ENCODE measurements at regions not wholly inside any gene's neighbourhood (a gene's known extent, or its start where the extent isn't known, plus 50 kb on each side); places are given as distances from the start of the nearest gene placed in this dataset.
"Not testable (repeated sequence)": the region's sequence is repeated elsewhere in the genome, so short reads cannot be mapped to it uniquely, and the experiment has no call there.

- DNase-seq, result no peak
These were observed 721.2 kb upstream of the COX7C start for GRCh38 chr5:85896514-85896913.

DNA sequence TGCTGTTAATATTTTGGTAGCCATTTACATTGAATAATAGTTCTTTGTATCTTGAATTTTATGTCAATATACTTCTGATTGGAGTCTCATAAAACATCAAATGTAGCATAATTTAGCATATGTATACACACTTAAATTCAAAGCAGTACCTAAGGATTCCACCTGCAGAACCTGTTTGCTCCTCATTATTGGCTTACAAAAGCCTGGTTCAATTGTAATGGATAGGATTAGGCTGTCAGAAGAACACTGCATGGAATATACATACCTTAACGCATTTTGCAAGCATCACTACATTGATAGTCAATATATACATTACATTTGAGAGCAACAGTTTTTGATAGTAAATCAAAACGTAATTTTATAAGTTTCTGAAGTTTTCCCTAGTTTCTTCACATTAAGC lies 711.3 kb upstream of the COX7C start:
- DNase-seq, result no peak

DNA sequence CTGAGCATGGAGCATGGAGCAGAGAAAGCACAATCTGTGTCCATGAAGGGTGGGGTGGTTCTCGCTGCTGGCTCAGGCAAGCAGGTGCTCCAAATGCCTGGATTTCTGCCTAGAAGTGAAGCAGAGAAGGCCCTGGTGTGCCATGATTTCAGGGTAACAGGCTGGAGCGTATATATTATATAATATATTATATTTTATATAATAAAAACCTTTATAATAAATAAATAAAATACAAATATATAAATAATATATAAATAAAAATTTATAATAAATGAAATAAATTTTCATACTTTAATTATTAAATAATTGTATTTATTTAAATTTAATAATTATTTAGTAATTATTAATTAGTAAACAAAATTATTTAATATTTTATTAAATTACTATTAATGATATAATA lies 707.4 kb upstream of the COX7C start:
- no peak for DNase-seq

DNA sequence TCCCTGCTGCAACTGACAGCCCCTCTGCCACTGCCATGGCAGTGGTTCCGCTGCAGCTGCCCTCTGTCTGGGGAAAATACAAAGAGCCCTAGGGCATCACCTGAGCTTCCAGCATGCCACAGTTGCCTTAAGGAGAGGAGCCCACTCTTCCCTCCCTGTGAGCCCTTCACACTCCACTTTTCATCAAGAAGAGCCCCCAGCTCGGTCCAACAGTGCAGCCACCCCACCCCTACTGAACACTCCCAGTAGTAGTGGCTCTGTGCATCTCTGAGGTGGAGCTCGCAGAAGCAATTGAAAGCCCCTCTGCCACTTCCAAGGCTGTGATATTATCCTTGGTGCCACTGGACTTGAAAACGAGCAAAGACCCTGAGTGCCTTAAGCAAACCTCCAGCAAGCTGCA lies 696.8 kb upstream of the COX7C start:
- no peak for DNase-seq

DNA sequence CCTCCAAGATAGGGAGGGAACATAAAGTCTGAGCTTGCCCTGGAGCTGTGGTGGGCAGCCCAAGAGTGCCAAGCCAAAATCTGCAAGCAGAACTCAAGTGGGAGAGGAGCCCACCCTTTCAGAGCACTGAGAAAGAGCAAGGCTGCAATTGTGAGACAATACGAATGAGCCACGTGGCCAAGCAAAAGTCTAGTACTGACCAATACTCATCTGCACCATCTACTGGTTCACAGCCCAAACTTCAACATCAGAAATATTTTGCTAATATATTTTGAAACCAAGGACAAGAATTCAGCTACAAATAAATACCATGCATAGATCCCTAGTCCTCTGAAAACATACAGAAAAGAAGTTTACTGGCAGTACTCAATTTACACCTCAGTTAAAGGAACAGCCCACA lies 696.2 kb upstream of the COX7C start:
- no peak for DNase-seq

DNA sequence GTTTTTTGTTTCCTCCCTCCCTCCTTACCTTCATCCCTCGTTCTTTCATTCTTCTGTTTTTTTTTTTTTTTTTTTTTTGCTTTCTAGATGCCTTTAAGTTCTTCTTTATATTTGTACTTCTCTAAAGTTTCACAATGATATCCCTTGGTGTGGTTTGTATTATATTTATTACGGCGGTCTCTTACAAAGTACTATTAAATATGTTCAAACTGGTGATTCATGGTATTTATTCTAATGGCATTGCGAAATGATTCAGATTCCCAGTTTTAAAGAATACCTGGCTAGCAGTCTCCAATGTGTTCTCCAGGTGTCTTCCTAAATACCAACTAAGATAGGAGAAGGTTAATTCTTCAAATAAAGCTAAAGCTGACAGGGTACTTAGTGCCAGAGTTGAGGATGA lies 690.1 kb upstream of the COX7C start:
- no peak for DNase-seq

DNA sequence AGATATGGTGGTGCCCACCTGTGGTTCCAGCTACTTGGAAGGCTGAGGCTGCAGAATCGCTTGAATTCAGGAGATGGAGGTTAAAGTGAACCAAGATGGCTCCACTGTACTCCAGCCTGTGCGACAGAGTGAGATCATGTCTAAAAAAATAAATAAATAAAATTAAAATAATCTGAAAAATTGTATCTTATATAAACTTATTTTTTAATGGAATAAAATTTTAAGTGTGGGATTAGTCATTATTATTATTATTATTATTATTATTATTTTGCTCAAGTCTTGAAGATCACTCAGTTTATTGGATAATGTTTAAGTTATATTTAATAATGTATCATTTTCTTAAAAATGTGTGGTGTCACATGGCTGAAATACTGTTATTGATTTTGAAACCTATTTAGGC lies 688.0 kb upstream of the COX7C start:
- no peak for DNase-seq

GRCh38 chr5:85931220-85931619 lies 686.5 kb upstream of the COX7C start:
- no peak for DNase-seq

GRCh38 chr5:85938201-85938600 lies 679.5 kb upstream of the COX7C start:
- DNase-seq, result no peak

GRCh38 chr5:85951707-85952210 lies 666.0 kb upstream of the COX7C start:
- no peak for DNase-seq

DNA sequence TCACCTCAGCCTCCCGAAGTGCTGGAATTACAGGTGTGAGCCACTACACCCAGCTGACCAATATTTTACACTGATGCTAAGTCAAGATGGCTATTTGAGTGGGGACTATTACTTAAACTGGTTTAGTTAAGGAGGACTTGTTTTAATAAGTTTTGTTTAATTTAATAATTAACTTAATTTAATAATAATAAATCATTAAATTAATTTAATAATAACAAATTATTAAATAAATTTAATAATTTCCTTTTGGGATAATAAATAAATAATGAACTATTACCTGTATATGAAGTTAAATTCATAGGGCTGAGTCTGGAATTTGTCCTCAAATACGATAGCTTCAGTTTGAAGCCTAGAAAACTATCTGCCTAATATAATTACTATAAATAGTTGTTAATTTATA lies 665.1 kb upstream of the COX7C start:
- DNase-seq, result no peak

GRCh38 chr5:85967681-85968080 lies 650.1 kb upstream of the COX7C start:
- no peak for DNase-seq

GRCh38 chr5:85972539-85972938 lies 645.2 kb upstream of the COX7C start:
- no peak for DNase-seq

- DNase-seq, result no peak
These were observed 632.6 kb upstream of the COX7C start for GRCh38 chr5:85985167-85985566.

GRCh38 chr5:85990998-85991397 lies 626.7 kb upstream of the COX7C start:
- DNase-seq, result no peak

DNA sequence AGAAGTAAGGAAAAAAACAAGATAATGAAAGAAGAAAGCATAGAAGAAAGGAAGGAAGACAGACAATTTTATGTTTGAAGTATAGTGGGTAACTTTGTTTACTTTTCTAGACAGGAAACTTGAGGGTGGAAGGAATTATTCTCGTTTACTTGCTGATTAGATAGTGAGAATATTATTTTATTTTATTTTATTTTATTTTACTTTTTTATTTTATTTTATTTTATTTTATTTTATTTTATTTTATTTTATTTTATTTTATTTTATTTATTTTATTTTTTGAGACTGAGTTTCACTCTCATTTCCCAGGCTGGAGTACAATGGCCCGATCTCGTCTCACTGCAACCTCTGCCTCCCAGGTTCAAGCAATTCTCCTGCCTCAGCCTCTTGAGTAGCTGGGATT lies 623.1 kb upstream of the COX7C start:
- DNase-seq, result not testable (repeated sequence)

DNA sequence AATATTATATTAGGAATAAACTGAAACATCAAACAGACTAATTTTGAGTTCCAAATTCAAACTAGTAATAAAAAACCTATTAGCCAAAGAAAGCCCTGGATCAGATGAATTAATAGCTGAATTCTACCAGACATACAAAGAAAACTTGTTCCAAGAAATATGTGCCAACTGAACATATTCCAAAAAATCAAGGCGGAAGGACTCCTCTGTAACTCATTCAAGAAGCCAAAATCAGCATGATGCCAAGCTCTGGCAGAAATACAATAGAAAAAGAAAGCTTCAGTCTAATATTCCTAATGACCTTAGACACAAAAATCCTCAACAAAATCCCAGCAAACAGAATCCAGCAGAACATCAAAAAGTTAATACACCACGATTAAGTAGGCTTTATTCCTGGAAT lies 619.1 kb upstream of the COX7C start:
- DNase-seq, result no peak

DNA sequence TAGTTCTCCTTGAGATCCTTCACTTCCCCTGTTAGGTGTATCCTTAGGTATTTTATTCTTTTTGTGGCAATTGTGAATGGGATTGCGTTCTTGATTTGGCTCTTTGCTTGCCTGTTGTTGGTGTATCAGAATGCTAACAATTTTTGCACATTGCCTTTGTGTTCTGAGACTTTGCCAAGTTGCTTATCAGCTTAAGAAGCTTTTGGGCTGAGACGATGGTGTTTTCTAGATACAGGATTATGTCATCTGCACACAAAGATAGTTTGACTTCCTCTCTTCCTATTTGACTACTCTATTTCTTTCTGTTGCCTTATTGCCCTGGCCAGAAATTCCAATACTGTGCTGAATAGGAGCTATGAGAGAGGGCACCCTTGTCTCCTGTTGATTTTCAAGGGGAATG lies 609.4 kb upstream of the COX7C start:
- DNase-seq, result no peak

- DNase-seq, result no peak
These were observed 609.0 kb upstream of the COX7C start for GRCh38 chr5:86008704-86009103.

GRCh38 chr5:86011937-86012336 lies 605.8 kb upstream of the COX7C start:
- DNase-seq, result no peak

- DNase-seq, result no peak
These were observed 588.4 kb upstream of the COX7C start for GRCh38 chr5:86029308-86029707.

DNA sequence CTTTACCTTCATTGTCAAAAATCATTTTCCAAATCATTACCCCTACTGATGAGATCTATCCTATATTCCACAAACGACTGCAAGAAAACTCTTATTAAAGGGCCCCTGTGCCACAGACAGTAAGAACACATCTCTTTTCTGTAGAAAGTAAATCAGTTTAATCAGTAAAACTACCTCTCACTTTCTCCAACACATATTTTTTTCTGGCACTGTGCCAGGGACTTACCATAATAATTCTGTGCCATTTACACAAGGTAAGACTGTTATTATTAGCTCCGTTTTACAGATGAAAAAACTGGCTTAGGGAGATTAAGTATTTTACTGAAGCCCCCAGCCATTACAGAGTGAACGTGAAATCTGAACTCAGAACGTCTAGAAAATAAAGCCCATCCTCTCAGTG lies 587.0 kb upstream of the COX7C start:
- DNase-seq, result no peak

GRCh38 chr5:86038566-86038965 lies 579.2 kb upstream of the COX7C start:
- no peak for DNase-seq

DNA sequence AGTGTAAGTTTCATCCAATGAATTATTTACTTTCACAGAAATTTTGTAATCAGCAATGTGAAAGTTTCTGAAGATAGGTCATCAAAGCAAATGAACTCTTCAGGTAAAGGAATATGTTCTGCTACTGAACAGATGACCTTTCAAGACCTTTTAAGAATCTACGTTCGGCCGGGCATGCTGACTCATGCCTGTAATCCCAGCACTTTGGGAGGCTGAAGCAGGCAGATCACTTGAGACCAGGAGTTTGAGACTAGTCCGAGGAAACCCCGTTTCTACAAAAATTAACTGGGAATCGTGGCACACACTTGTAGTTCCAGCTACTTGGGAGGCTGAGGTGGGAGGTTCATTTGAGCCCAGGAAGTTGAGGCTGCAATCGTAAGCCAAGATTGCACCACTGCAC lies 578.4 kb upstream of the COX7C start:
- no peak for DNase-seq

GRCh38 chr5:86070719-86071118 lies 547.0 kb upstream of the COX7C start:
- DNase-seq, result no peak

- no peak for DNase-seq
These were observed 543.4 kb upstream of the COX7C start for GRCh38 chr5:86074297-86074696.
